Vagina (tissue), 2 donors: ENCODE measurements at regions not wholly inside any gene's neighbourhood (a gene's known extent, or its start where the extent isn't known, plus 50 kb on each side); places are given as distances from the start of the nearest gene placed in this dataset.

ENCODE experiments used
- DNase-seq, 2 donors: peaks; one replicate each; pipeline ENCODE4 v3.0.0-alpha.2; 2017; ENCODE audit errors: extremely low spot score in 2 of 2
- H3K27ac ChIP-seq: fragments of 200-600 bp; sonication (generic); one replicate; pipeline ENCODE4 v1.5.1; 2019
- H3K27me3 ChIP-seq: fragments of 200-600 bp; sonication (generic); one replicate; pipeline ENCODE4 v1.5.1; 2019
- H3K36me3 ChIP-seq, 2 donors: fragments of 200-600 bp; sonication (generic); one replicate each; pipeline ENCODE4 v1.5.1; 2017 to 2019
- H3K4me1 ChIP-seq: fragments of 200-600 bp; sonication (generic); one replicate; pipeline ENCODE4 v1.5.1; 2019
- H3K4me3 ChIP-seq, 2 donors: fragments of 200-600 bp; sonication (generic); 1 replicate in 1 of 2; 2 replicates in 1 of 2; pipeline ENCODE4 v1.5.1; 2016 to 2019
- H3K9me3 ChIP-seq: fragments of 200-600 bp; sonication (generic); one replicate; pipeline ENCODE4 v1.5.1; 2019
- CTCF ChIP-seq, 3 experiments: fragments of 450-650 bp in 2 of 3; fragments of 200-600 bp in 1 of 3; sonication (generic) in 1 of 3; IDR thresholded peaks; one replicate each; pipeline ENCODE4 v1.5.1; 2017 to 2019; ENCODE audit warnings: antibody characterized with exemption in 3 of 3, mild to moderate bottlenecking in 2 of 3, moderate library complexity in 2 of 3
- POLR2A ChIP-seq, 2 donors: fragments of 450-650 bp; IDR thresholded peaks; one replicate each; pipeline ENCODE4 v1.6.1; 2017; ENCODE audit warnings: antibody characterized with exemption in 2 of 2, mild to moderate bottlenecking in 2 of 2, moderate library complexity in 2 of 2
- POLR2AphosphoS5 ChIP-seq, 2 donors: sonication (generic); formaldehyde crosslinking; IDR thresholded peaks; one replicate each; pipeline ENCODE4 v1.9.0; 2017; ENCODE audit warnings: antibody characterized with exemption in 2 of 2, mild to moderate bottlenecking in 2 of 2, low read depth in 1 of 2; ENCODE audit not compliant: insufficient read depth in 1 of 2
- intact Hi-C: fragments of 100-400 bp; cut with DNase I; formaldehyde crosslinking; loops from one replicate; pipeline ENCODE4 v1.15.1; 2023

DNA sequence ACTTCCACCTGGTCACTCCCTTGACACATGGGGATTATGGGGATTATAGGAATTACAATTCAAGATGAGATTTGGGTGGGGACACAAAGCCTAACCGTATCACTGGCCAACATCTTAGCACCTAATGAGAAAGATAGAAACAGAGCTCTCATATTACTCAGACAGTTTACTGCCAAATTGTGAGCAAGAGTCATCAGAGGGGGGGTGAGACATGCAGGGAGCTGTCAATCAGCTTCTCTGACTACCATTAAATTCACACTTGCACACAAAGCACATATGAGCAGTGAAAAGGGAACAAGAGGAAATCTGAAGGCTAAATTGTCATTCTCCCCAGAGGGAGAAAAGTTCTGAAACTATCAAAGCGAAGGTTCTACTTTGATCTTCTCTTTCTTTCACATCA lies 78.1 kb upstream of the GRIN2B start:
- Histone ChIP-seq H3K27me3 (no peaks in the 10 kb centered on the region), H3K27ac (no peak overlapping the region), H3K9me3 (no peaks in the 10 kb centered on the region), H3K4me3 (no peak overlapping the region), H3K4me1 (no peaks in the 10 kb centered on the region), H3K36me3 (no peaks in the 10 kb centered on the region)
- intact Hi-C loops, result no loop called here
- TF ChIP-seq POLR2AphosphoS5 (IDR thresholded peaks at IDR 0.05; ENCODE audit: insufficient read depth in 1 of 2, low read depth in 1 of 2), result no peak
- no peak for TF ChIP-seq CTCF (IDR thresholded peaks at IDR 0.05)
- no peak for TF ChIP-seq POLR2A (IDR thresholded peaks at IDR 0.05)
- no peak for DNase-seq

DNA sequence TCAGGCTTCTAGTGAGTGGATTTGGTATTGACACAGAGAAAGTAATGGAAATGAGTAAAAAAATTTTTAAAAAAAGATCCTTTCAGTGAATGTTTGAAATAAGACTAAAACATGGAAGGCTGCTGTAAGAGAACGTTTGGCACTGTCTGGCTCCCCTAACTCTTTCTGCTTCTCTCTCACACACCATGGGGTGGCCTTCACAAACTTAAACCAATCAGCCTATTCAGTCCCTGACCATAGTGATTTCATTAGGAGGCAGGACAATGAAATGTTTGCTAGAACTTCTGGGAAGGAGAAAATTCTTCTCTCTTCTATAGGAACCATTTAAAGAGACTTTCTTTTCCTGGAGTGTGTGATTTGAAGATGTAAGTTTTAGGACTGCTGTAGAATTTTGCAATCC lies 84.2 kb upstream of the GRIN2B start:
- H3K27ac ChIP-seq, result no peak overlapping the region
- H3K36me3 ChIP-seq, result no peaks in the 10 kb centered on the region
- H3K4me3 ChIP-seq, result no peak overlapping the region
- TF ChIP-seq CTCF (IDR thresholded peaks at IDR 0.05) (no peak), POLR2A (IDR thresholded peaks at IDR 0.05) (no peak), POLR2AphosphoS5 (IDR thresholded peaks at IDR 0.05; ENCODE audit: insufficient read depth in 1 of 2, low read depth in 1 of 2) (no peak)
- no peaks in the 10 kb centered on the region for H3K4me1 ChIP-seq
- no peaks in the 10 kb centered on the region for H3K9me3 ChIP-seq
- DNase-seq, result no peak
- intact Hi-C loops, result no loop called here
- no peaks in the 10 kb centered on the region for H3K27me3 ChIP-seq

DNA sequence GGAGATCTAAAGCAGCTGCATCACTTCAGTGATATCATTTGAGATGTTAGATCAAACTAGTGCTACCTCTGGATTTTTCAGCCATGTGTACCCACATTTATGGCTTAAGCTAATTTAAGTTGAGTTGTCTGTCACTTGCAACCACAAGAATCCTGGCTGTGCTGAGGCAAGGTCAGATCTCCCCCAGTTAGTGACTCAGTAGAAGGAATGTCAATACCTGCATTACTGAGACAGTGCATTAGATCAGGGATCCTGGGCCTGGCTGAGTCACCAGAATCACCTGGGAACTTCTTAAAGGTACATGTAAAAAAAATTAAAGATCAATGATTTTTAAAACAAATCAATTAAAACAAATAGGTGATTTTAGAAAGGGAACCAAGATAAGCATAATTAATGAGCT lies 84.6 kb upstream of the GRIN2B start:
- Histone ChIP-seq H3K36me3 (no peaks in the 10 kb centered on the region), H3K27ac (no peak overlapping the region), H3K4me3 (no peak overlapping the region), H3K9me3 (no peaks in the 10 kb centered on the region), H3K4me1 (no peaks in the 10 kb centered on the region), H3K27me3 (no peaks in the 10 kb centered on the region)
- no peak for DNase-seq
- intact Hi-C loops, result no loop called here
- TF ChIP-seq POLR2AphosphoS5 (IDR thresholded peaks at IDR 0.05; ENCODE audit: insufficient read depth in 1 of 2, low read depth in 1 of 2) (no peak), POLR2A (IDR thresholded peaks at IDR 0.05) (no peak), CTCF (IDR thresholded peaks at IDR 0.05) (no peak)

DNA sequence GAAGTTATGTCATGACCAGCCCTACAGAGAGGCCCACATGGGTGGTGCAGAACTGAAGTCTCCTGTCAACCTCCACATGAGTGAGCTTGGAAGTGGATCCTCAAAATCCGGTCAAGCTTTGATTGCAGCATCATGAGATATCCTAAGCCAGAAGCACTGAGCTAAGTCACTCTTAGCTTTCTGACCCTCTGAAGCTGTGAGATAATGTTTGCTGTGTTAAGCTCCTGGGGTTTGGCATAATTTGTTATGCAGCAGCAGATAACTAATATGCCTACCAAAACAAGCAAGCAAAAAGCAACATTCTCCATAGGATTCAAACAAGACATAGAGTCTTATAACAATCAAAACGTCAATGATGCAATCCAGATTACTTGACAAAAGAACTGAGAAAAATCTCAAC lies 87.6 kb upstream of the GRIN2B start:
- Histone ChIP-seq H3K4me1 (no peaks in the 10 kb centered on the region), H3K4me3 (no peak overlapping the region), H3K9me3 (no peaks in the 10 kb centered on the region), H3K27me3 (no peaks in the 10 kb centered on the region), H3K36me3 (no peaks in the 10 kb centered on the region), H3K27ac (no peak overlapping the region)
- DNase-seq, result no peak
- TF ChIP-seq CTCF (IDR thresholded peaks at IDR 0.05), result no peak
- TF ChIP-seq POLR2AphosphoS5 (IDR thresholded peaks at IDR 0.05; ENCODE audit: insufficient read depth in 1 of 2, low read depth in 1 of 2), result no peak
- TF ChIP-seq POLR2A (IDR thresholded peaks at IDR 0.05), result no peak
- intact Hi-C loops, result no loop called here

DNA sequence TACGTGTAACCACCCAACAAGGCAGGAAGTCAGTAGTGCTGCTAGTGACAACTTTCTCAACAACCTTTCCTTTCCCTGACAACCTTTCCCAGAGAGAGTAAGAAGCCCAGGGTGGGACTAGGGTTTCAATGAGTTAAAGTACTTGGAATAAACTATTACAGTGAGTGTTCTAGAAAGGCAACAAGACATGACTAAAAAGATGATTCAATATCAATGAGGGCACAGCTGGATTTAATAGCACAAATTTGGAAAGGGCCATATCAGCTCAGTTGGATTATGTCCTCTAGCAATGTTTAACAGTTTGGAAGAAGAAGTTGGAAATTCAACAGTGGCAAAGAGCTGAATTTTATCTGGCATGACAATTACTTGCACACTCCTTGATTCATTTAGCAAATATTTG lies 90.4 kb upstream of the GRIN2B start:
- H3K4me3 ChIP-seq, result no peak overlapping the region
- DNase-seq, result no peak
- H3K4me1 ChIP-seq, result no peaks in the 10 kb centered on the region
- no peaks in the 10 kb centered on the region for H3K27me3 ChIP-seq
- intact Hi-C loops, result no loop called here
- no peaks in the 10 kb centered on the region for H3K36me3 ChIP-seq
- TF ChIP-seq POLR2AphosphoS5 (IDR thresholded peaks at IDR 0.05; ENCODE audit: insufficient read depth in 1 of 2, low read depth in 1 of 2) (no peak), CTCF (IDR thresholded peaks at IDR 0.05) (no peak), POLR2A (IDR thresholded peaks at IDR 0.05) (no peak)
- no peak overlapping the region for H3K27ac ChIP-seq
- H3K9me3 ChIP-seq, result no peaks in the 10 kb centered on the region
